Endothelial cell of umbilical vein (primary cell): ENCODE measurements at regions not wholly inside any gene's neighbourhood (a gene's known extent, or its start where the extent isn't known, plus 50 kb on each side); places are given as distances from the start of the nearest gene placed in this dataset.

ENCODE experiments used
- BruUV-seq: library from RNA; stranded (reverse); fragments of 400-500 nt; replicated peaks from 2 replicates; lab custom pipeline; 2021; lab: Mats Ljungman, UMichigan
- CTCF ChIA-PET: fragments of 300-600, 350-600 bp; sonication (Branson Sonifier 250); formaldehyde crosslinking; loops from one replicate; lab custom pipeline; 2021; ENCODE audit warnings: antibody characterized with exemption, inconsistent platforms; lab: Charles Lee
- POLR2A ChIA-PET: fragments of 300-600, 350-600 bp; sonication (Branson Sonifier 250); formaldehyde crosslinking; loops from one replicate; lab custom pipeline; 2021; ENCODE audit warnings: antibody characterized with exemption, inconsistent platforms; lab: Charles Lee
- DNase-seq: peaks from one replicate; pipeline ENCODE4 v3.0.0-alpha.2; 2011; ENCODE audit warnings: low read depth, low spot score
- FAIRE-seq: peaks from 2 replicates; lab custom pipeline; 2011; peaks lifted over from hg19 to GRCh38; lab: Jason Lieb, UNC
- H2AFZ ChIP-seq: 2 replicates; pipeline ENCODE4 v1.6.0; 2012; ENCODE audit warnings: low read depth, low read length, control low read depth, inconsistent platforms
- H3K27ac ChIP-seq: 2 replicates; pipeline ENCODE4 v1.5.1; 2011; ENCODE audit warnings: low read depth, mild to moderate bottlenecking, control low read depth, low read length, moderate library complexity; ENCODE audit not compliant: insufficient read depth
- H3K27me3 ChIP-seq, 2 experiments: 2 replicates each; pipeline versions ENCODE4 v1.6.0 to v1.6.1; 2011; ENCODE audit warnings: low read length in 2 of 2, mixed read lengths in 1 of 2; ENCODE audit not compliant: control insufficient read depth in 2 of 2, insufficient read depth in 2 of 2
- H3K36me3 ChIP-seq, 2 experiments: 2 replicates in 1 of 2; 3 replicates in 1 of 2; pipeline ENCODE4 v1.5.1; 2011; ENCODE audit warnings: low read length in 2 of 2, mild to moderate bottlenecking in 1 of 2, moderate library complexity in 1 of 2; ENCODE audit not compliant: control insufficient read depth in 2 of 2, insufficient read depth in 2 of 2; ENCODE audit errors: extremely low read depth in 1 of 2
- H3K4me1 ChIP-seq: 3 replicates; pipeline ENCODE4 v1.5.1; 2011; ENCODE audit warnings: mild to moderate bottlenecking, low read length; ENCODE audit not compliant: control insufficient read depth, insufficient read depth; ENCODE audit errors: extremely low read depth
- H3K4me2 ChIP-seq: 2 replicates; pipeline ENCODE4 v1.6.1; 2011; ENCODE audit warnings: low read length, control low read depth, mixed read lengths; ENCODE audit not compliant: insufficient read depth
- H3K4me3 ChIP-seq, 3 experiments: fragments of 200-600 bp in 1 of 3; sonication (generic), shearing (Covaris generic) in 1 of 3; replicated peaks in 1 of 3; 2 replicates each; pipeline ENCODE4 v1.5.1; 2011 to 2016; ENCODE audit warnings: control low read depth in 3 of 3, low read length in 3 of 3, mild to moderate bottlenecking in 2 of 3, inconsistent platforms in 1 of 3, low read depth in 1 of 3, moderate library complexity in 1 of 3; ENCODE audit not compliant: insufficient read depth in 1 of 3
- H3K79me2 ChIP-seq: 2 replicates; pipeline ENCODE4 v1.6.0; 2012; ENCODE audit warnings: low read length, inconsistent platforms; ENCODE audit not compliant: control insufficient read depth, insufficient read depth
- H3K9ac ChIP-seq: replicated peaks from 2 replicates; pipeline ENCODE3; 2011; ENCODE audit warnings: low read length, control low read depth; ENCODE audit not compliant: insufficient read depth; ENCODE audit errors: extremely low read depth
- H3K9me1 ChIP-seq: replicated peaks from 3 replicates; pipeline ENCODE4 v1.6.0; 2011; ENCODE audit warnings: mild to moderate bottlenecking, low read length; ENCODE audit not compliant: control insufficient read depth, insufficient read depth; ENCODE audit errors: extremely low read depth
- H3K9me3 ChIP-seq: replicated peaks from 2 replicates; pipeline ENCODE4 v1.5.1; 2012; ENCODE audit warnings: low read length, inconsistent platforms; ENCODE audit not compliant: control insufficient read depth, insufficient read depth
- H4K20me1 ChIP-seq: replicated peaks from 2 replicates; pipeline ENCODE3; 2011; ENCODE audit warnings: mild to moderate bottlenecking, low read length; ENCODE audit not compliant: control insufficient read depth, insufficient read depth; ENCODE audit errors: extremely low read depth
- FOS ChIP-seq: IDR thresholded peaks from 2 replicates; pipeline ENCODE4 v1.6.1; 2011; ENCODE audit warnings: mild to moderate bottlenecking, low read length, moderate library complexity, borderline replicate concordance; ENCODE audit not compliant: insufficient read depth
- GATA2 ChIP-seq: IDR thresholded peaks from 2 replicates; pipeline ENCODE4 v1.7.0; 2011; ENCODE audit warnings: low read depth, mild to moderate bottlenecking, moderate library complexity, mixed read lengths, low read length; ENCODE audit not compliant: insufficient read length, insufficient read depth
- JUN ChIP-seq: IDR thresholded peaks from 2 replicates; pipeline ENCODE4 v1.6.1; 2011; ENCODE audit warnings: borderline replicate concordance, low read depth; ENCODE audit not compliant: insufficient read length, insufficient read depth
- MYC ChIP-seq: IDR thresholded peaks from one replicate; pipeline ENCODE4 v1.6.1; 2011; ENCODE audit warnings: mild to moderate bottlenecking, low read depth, low read length
- POLR2A ChIP-seq: IDR thresholded peaks from 2 replicates; pipeline ENCODE4 v1.6.1; 2012; ENCODE audit warnings: low read depth, mild to moderate bottlenecking, control low read depth, low read length
- POLR2AphosphoS5 ChIP-seq: IDR thresholded peaks from 2 replicates; pipeline ENCODE4 v1.6.1; 2012; ENCODE audit warnings: low read depth, mild to moderate bottlenecking, control low read depth, low read length, moderate library complexity; ENCODE audit not compliant: insufficient read depth
- dilution Hi-C: fragments of 300-500 bp; cut with MboI; formaldehyde crosslinking; loops from one replicate; pipeline ENCODE4 v1.15.0; 2019; ENCODE audit warnings: low sequenced_read_pairs; ENCODE audit not compliant: extremely low pct_ligation_motif_present
- intact Hi-C: fragments of 100-400 bp; cut with micrococcal nuclease; formaldehyde crosslinking; loops from one replicate; pipeline ENCODE4 v1.10.0; 2022
- TF ChIP-seq, protein P1 (sequence below), 2 donors: IDR thresholded peaks; 1 replicate in 1 of 2; 2 replicates in 1 of 2; pipeline ENCODE4 v1.5.1; 2011; ENCODE audit warnings: low read length in 2 of 2, mild to moderate bottlenecking in 2 of 2, moderate library complexity in 2 of 2, control low read depth in 1 of 2, inconsistent platforms in 1 of 2, low read depth in 1 of 2; ENCODE audit not compliant: insufficient read depth in 1 of 2; ENCODE audit errors: extremely low read depth in 1 of 2

DNA sequence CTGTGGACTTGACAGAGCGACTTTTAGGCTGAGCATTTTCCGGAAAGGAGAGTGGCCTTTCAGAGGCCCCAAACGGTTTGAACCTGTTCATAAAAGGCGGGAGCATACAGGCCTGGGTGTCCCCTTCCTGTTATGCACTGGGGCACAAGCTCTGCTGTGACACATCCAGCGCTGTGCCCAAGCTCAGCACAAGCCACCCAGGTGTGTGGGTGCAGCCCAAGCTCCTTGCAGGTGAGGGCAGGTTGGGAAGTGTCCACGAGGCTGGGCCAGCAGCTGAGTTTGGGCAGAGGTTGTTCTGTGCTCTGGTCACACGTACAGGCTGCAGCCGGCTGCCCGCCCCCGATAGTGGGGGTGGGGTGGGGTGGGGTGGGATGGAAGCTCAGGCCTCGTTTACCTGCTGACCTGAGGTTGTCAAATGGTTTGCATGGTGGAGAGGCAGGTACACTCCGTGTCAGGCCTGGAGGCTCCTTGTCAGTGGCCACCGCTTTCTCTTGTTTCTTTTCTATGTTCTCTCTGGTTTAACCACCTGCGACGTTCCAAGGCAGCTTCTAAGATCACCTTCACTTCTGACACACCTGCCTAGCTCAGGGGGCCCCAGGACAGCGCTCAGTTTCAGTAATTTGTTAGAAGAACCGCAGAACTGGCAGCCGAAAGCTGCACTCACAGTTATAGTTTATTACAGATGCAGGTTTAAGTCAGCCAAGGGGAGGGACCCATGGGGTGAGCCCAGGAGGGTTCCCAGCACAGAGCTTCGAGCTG, 194.7 kb upstream of the CIBAR2 start:
- Histone ChIP-seq H3K4me3 (no peak overlapping the region), H3K9ac (no peak overlapping the region), H3K9me1 (no peaks in the 10 kb centered on the region), H2AFZ (no peak overlapping the region), H3K9me3 (no peaks in the 10 kb centered on the region), H3K36me3 (no peaks in the 10 kb centered on the region), H3K4me2 (no peak overlapping the region), H3K79me2 (no peaks in the 10 kb centered on the region), H3K27me3 (no peaks in the 10 kb centered on the region), H4K20me1 (no peaks in the 10 kb centered on the region), H3K4me1 (peaks cover 14% of the 10 kb centered on the region), H3K27ac (no peak overlapping the region)
- ChIA-PET CTCF (interaction anchor here (0.8 to 3.5 kb wide), 7 partner anchors 10 to 192 kb away, joined by 3 to 15 read pairs (median 11); no protein-coding TSS in a partner anchor), POLR2A (no interaction called here)
- no peak for FAIRE-seq
- no TSS peak for BruUV-seq
- DNase-seq = no peak
- TF ChIP-seq POLR2A = no peak
- TF ChIP-seq, protein P1, sequence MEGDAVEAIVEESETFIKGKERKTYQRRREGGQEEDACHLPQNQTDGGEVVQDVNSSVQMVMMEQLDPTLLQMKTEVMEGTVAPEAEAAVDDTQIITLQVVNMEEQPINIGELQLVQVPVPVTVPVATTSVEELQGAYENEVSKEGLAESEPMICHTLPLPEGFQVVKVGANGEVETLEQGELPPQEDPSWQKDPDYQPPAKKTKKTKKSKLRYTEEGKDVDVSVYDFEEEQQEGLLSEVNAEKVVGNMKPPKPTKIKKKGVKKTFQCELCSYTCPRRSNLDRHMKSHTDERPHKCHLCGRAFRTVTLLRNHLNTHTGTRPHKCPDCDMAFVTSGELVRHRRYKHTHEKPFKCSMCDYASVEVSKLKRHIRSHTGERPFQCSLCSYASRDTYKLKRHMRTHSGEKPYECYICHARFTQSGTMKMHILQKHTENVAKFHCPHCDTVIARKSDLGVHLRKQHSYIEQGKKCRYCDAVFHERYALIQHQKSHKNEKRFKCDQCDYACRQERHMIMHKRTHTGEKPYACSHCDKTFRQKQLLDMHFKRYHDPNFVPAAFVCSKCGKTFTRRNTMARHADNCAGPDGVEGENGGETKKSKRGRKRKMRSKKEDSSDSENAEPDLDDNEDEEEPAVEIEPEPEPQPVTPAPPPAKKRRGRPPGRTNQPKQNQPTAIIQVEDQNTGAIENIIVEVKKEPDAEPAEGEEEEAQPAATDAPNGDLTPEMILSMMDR (IDR thresholded peaks at IDR 0.05; ENCODE audit: extremely low read depth in 1 of 2, insufficient read depth in 1 of 2, low read depth in 1 of 2, low read length in 2 of 2) = no peak
- no peak for TF ChIP-seq JUN
- TF ChIP-seq GATA2 = no peak
- TF ChIP-seq POLR2AphosphoS5 = no peak
- TF ChIP-seq FOS = no peak
- no peak for TF ChIP-seq MYC
- dilution Hi-C loops (no loop called here), intact Hi-C loops (loop anchor here (10.0 kb wide), 1 partner anchor 308 kb away; the partner anchor contains the start of gene GSE1)
